Natural killer cell (primary cell): ENCODE measurements at regions not wholly inside any gene's neighbourhood (a gene's known extent, or its start where the extent isn't known, plus 50 kb on each side); places are given as distances from the start of the nearest gene placed in this dataset.

ENCODE experiments used
- ATAC-seq, 3 donors: fragments of 150-1000 bp in 2 of 3; fragments of 200-7000 bp in 1 of 3; cut with Tn5 transposase; 1 replicate in 1 of 3; 2 replicates in 2 of 3; pipeline ENCODE4 v1.10.0; 2021; ENCODE audit warnings: mild to moderate bottlenecking in 2 of 3, moderate library complexity in 2 of 3
- DNase-seq, 2 donors: peaks; one replicate each; pipeline versions ENCODE4 v3.0.0 to v3.0.0-alpha.2; 2013 to 2021; ENCODE audit warnings: mixed read lengths in 1 of 2
- H3K27ac ChIP-seq: one replicate; pipeline ENCODE4 v1.5.1; 2013; ENCODE audit warnings: mild to moderate bottlenecking, low read length
- H3K27me3 ChIP-seq: one replicate; pipeline ENCODE4 v1.6.1; 2013; ENCODE audit warnings: low read length; ENCODE audit not compliant: control insufficient read depth, insufficient read depth
- H3K36me3 ChIP-seq: one replicate; pipeline ENCODE4 v1.6.1; 2013; ENCODE audit warnings: low read length; ENCODE audit not compliant: control insufficient read depth, insufficient read depth
- H3K4me1 ChIP-seq: one replicate; pipeline ENCODE4 v1.6.1; 2013; ENCODE audit warnings: low read length; ENCODE audit not compliant: control insufficient read depth, insufficient read depth
- H3K4me3 ChIP-seq: one replicate; pipeline ENCODE4 v1.5.1; 2013; ENCODE audit warnings: low read length
- H3K9me3 ChIP-seq: one replicate; pipeline ENCODE4 v1.6.1; 2013; ENCODE audit warnings: low read length; ENCODE audit not compliant: control insufficient read depth, insufficient read depth
- H3K27ac Mint-ChIP-seq, 2 donors: one replicate each; pipeline ENCODE4 v1.8.0; 2022; ENCODE audit warnings: mild to moderate bottlenecking in 2 of 2, mixed read lengths in 2 of 2, moderate library complexity in 1 of 2
- H3K27me3 Mint-ChIP-seq, 2 donors: one replicate each; pipeline ENCODE4 v1.8.0; 2022; ENCODE audit warnings: low read depth in 2 of 2, mixed read lengths in 2 of 2
- H3K36me3 Mint-ChIP-seq: one replicate; pipeline ENCODE4 v1.8.0; 2022; ENCODE audit warnings: mixed read lengths
- H3K4me1 Mint-ChIP-seq, 2 donors: one replicate each; pipeline ENCODE4 v1.8.0; 2022; ENCODE audit warnings: mixed read lengths in 2 of 2
- H3K4me3 Mint-ChIP-seq: one replicate; pipeline ENCODE4 v1.8.0; 2022; ENCODE audit warnings: mild to moderate bottlenecking, moderate library complexity, mixed read lengths
- H3K9me3 Mint-ChIP-seq, 2 donors: one replicate each; pipeline ENCODE4 v1.8.0; 2022; ENCODE audit warnings: mixed read lengths in 2 of 2
- WGBS: methylation state at CpG from one replicate; pipeline ENCODE4 v1.1.7; 2013; ENCODE audit warnings: missing lambda C conversion rate; ENCODE audit not compliant: insufficient coverage; 5-methylcytosine and 5-hydroxymethylcytosine counted together
- intact Hi-C: fragments of 100-400 bp; cut with micrococcal nuclease; formaldehyde crosslinking; loops from one replicate; pipeline ENCODE4 v1.14.2; 2022
- TF ChIP-seq, protein P1 (sequence below): fragments of 200-600 bp; IDR thresholded peaks from one replicate; pipeline ENCODE4 v1.8.0; 2022; ENCODE audit warnings: antibody characterized with exemption

GRCh38 chr17:79242873-79243602 is 168.4 kb downstream of the ENGASE start:
- H3K4me1 ChIP-seq, result no peaks in the 10 kb centered on the region
- no peak overlapping the region for H3K4me3 ChIP-seq
- Mint-ChIP-seq H3K4me1 (no peaks in the 10 kb centered on the region), H3K27me3 (peaks cover 0 to 3% of the 10 kb centered on the region in 2 donors), H3K4me3 (no peak overlapping the region), H3K27ac (no peak overlapping the region), H3K9me3 (no peaks in the 10 kb centered on the region), H3K36me3 (no peaks in the 10 kb centered on the region)
- DNase-seq (no peak), ATAC-seq (no peak)
- no peaks in the 10 kb centered on the region for H3K36me3 ChIP-seq
- H3K9me3 ChIP-seq, result no peaks in the 10 kb centered on the region
- 54% methylated on average over 10 of the region's 10 CpGs for WGBS
- intact Hi-C loops, result no loop called here
- H3K27ac ChIP-seq, result no peak overlapping the region
- H3K27me3 ChIP-seq, result no peaks in the 10 kb centered on the region
- TF ChIP-seq, protein P1, sequence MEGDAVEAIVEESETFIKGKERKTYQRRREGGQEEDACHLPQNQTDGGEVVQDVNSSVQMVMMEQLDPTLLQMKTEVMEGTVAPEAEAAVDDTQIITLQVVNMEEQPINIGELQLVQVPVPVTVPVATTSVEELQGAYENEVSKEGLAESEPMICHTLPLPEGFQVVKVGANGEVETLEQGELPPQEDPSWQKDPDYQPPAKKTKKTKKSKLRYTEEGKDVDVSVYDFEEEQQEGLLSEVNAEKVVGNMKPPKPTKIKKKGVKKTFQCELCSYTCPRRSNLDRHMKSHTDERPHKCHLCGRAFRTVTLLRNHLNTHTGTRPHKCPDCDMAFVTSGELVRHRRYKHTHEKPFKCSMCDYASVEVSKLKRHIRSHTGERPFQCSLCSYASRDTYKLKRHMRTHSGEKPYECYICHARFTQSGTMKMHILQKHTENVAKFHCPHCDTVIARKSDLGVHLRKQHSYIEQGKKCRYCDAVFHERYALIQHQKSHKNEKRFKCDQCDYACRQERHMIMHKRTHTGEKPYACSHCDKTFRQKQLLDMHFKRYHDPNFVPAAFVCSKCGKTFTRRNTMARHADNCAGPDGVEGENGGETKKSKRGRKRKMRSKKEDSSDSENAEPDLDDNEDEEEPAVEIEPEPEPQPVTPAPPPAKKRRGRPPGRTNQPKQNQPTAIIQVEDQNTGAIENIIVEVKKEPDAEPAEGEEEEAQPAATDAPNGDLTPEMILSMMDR, result no peak

DNA sequence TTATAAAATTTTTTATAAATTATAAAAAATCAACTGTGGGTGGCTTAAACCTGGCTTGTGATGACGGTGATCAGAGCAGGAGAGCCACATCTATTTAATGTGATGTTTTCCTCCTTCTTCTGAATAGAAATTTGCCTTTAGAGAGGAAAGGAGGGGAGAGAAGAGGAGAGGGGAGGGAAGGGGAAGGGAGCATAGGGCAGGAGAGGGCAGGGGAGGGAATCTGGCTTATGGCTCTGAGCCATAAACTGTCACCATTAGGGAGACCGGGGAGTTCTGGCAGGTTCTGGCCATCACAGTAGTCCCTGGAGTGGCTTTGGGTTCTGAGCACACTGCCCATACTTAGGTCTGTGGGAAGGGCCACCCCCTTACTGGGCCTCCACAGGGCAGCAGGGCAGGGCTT is 167.8 kb downstream of the ENGASE start:
- intact Hi-C loops, result no loop called here
- no peak overlapping the region for H3K27ac Mint-ChIP-seq
- TF ChIP-seq, protein P1, result no peak
- no peak for ATAC-seq
- H3K36me3 Mint-ChIP-seq, result no peaks in the 10 kb centered on the region
- 78% methylated on average over 2 of the region's 2 CpGs for WGBS
- Histone ChIP-seq H3K27me3 (no peaks in the 10 kb centered on the region), H3K4me3 (no peak overlapping the region), H3K9me3 (no peaks in the 10 kb centered on the region), H3K4me1 (no peaks in the 10 kb centered on the region), H3K27ac (no peak overlapping the region), H3K36me3 (no peaks in the 10 kb centered on the region)
- H3K4me1 Mint-ChIP-seq, result no peaks in the 10 kb centered on the region
- no peak for DNase-seq
- H3K27me3 Mint-ChIP-seq, result peaks cover 0 to 3% of the 10 kb centered on the region in 2 donors
- no peak overlapping the region for H3K4me3 Mint-ChIP-seq
- H3K9me3 Mint-ChIP-seq, result no peaks in the 10 kb centered on the region

DNA sequence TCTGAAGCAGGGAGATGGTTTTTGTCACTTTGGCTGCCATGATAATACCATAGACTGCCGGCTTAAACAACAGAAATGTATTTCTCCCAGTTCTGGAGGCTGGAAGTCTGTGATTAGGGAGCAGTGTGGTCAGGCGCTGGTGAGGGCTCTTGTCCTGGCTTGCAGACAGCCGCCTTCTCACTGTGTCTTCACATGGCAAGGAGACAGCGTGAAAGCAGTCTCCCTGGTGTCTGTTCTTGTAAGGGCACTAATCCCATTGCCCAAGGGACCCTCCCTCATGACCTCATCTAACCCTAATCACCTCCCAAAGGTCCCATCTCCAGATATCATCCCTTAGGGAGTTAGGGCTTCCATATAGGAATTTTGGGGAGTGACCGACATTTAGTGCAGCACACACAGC is 167.0 kb downstream of the ENGASE start:
- Histone ChIP-seq H3K36me3 (no peaks in the 10 kb centered on the region), H3K4me3 (no peak overlapping the region), H3K27me3 (no peaks in the 10 kb centered on the region), H3K9me3 (no peaks in the 10 kb centered on the region), H3K4me1 (no peaks in the 10 kb centered on the region), H3K27ac (no peak overlapping the region)
- H3K27ac Mint-ChIP-seq, result no peak overlapping the region
- 86% methylated on average over 5 of the region's 5 CpGs for WGBS
- DNase-seq (no peak), ATAC-seq (no peak)
- H3K36me3 Mint-ChIP-seq, result no peaks in the 10 kb centered on the region
- no peaks in the 10 kb centered on the region for H3K9me3 Mint-ChIP-seq
- H3K4me1 Mint-ChIP-seq, result no peaks in the 10 kb centered on the region
- H3K27me3 Mint-ChIP-seq, result peaks cover 0 to 3% of the 10 kb centered on the region in 2 donors
- no peak overlapping the region for H3K4me3 Mint-ChIP-seq
- intact Hi-C loops, result no loop called here
- TF ChIP-seq, protein P1, result no peak

GRCh38 chr17:79239205-79239604 is 164.6 kb downstream of the ENGASE start:
- Histone ChIP-seq H3K9me3 (no peaks in the 10 kb centered on the region), H3K27ac (no peak overlapping the region), H3K36me3 (no peaks in the 10 kb centered on the region), H3K27me3 (no peaks in the 10 kb centered on the region), H3K4me3 (no peak overlapping the region), H3K4me1 (no peaks in the 10 kb centered on the region)
- TF ChIP-seq, protein P1, result no peak
- no peak for DNase-seq
- H3K36me3 Mint-ChIP-seq, result no peaks in the 10 kb centered on the region
- H3K27ac Mint-ChIP-seq, result no peak overlapping the region
- ATAC-seq, result no peak
- no peaks in the 10 kb centered on the region for H3K9me3 Mint-ChIP-seq
- WGBS, result 72% methylated on average over 9 of the region's 9 CpGs
- no peak overlapping the region for H3K4me3 Mint-ChIP-seq
- no peaks in the 10 kb centered on the region for H3K4me1 Mint-ChIP-seq
- H3K27me3 Mint-ChIP-seq, result no peaks in the 10 kb centered on the region
- intact Hi-C loops, result no loop called here
